H1 (cell line): ENCODE measurements at regions not wholly inside any gene's neighbourhood (a gene's known extent, or its start where the extent isn't known, plus 50 kb on each side); places are given as distances from the start of the nearest gene placed in this dataset.

Experiments
- CTCF ChIA-PET: fragments of 300-600 bp; sonication (Branson Sonifier 250); formaldehyde crosslinking; loops from one replicate; lab custom pipeline; 2021; ENCODE audit not compliant: partially characterized antibody; lab: Charles Lee
- POLR2A ChIA-PET: fragments of 300-600 bp; sonication (Branson Sonifier 250); formaldehyde crosslinking; loops from one replicate; lab custom pipeline; 2021; ENCODE audit warnings: inconsistent platforms; ENCODE audit not compliant: partially characterized antibody; lab: Charles Lee
- DNase-seq, 2 experiments: peaks; one replicate each; pipeline versions ENCODE4 v3.0.0 to v3.0.0-alpha.2; 2010 to 2022; ENCODE audit warnings: low spot score in 2 of 2, low read depth in 1 of 2, mixed read lengths in 1 of 2
- FAIRE-seq: peaks from 2 replicates; lab custom pipeline; 2011; peaks lifted over from hg19 to GRCh38; lab: Jason Lieb, UNC
- H2AFZ ChIP-seq: 2 replicates; pipeline ENCODE4 v1.8.1; 2012; ENCODE audit warnings: low read length, inconsistent platforms
- H2AK5ac ChIP-seq: 2 replicates; pipeline ENCODE4 v1.6.1; 2013; ENCODE audit warnings: low read depth, low read length
- H2BK120ac ChIP-seq: replicated peaks from 2 replicates; pipeline ENCODE3; 2013; ENCODE audit warnings: low read depth, low read length, inconsistent platforms
- H2BK12ac ChIP-seq: 2 replicates; pipeline ENCODE4 v1.6.1; 2013; ENCODE audit warnings: low read depth, low read length
- H2BK15ac ChIP-seq: 2 replicates; pipeline ENCODE4 v1.6.1; 2013; ENCODE audit warnings: low read length
- H2BK20ac ChIP-seq: 2 replicates; pipeline ENCODE4 v1.6.1; 2013; ENCODE audit warnings: low read length
- H2BK5ac ChIP-seq: 2 replicates; pipeline ENCODE4 v1.6.1; 2013; ENCODE audit warnings: low read depth, low read length
- H3K14ac ChIP-seq: 2 replicates; pipeline ENCODE4 v1.6.1; 2013; ENCODE audit warnings: inconsistent platforms; ENCODE audit not compliant: insufficient read length
- H3K18ac ChIP-seq: 2 replicates; pipeline ENCODE4 v1.6.1; 2013; ENCODE audit warnings: low read length; ENCODE audit errors: extremely low read depth
- H3K23ac ChIP-seq: 2 replicates; pipeline ENCODE4 v1.6.1; 2013; ENCODE audit warnings: inconsistent platforms; ENCODE audit not compliant: insufficient read length
- H3K23me2 ChIP-seq: 2 replicates; pipeline ENCODE4 v1.6.1; 2013; ENCODE audit warnings: low read depth, low read length
- H3K27ac ChIP-seq: 2 replicates; pipeline ENCODE4 v1.6.1; 2011; ENCODE audit warnings: low read depth, low read length, inconsistent platforms
- H3K27me3 ChIP-seq, 4 experiments: replicated peaks in 1 of 4; 1 replicate in 1 of 4; 2 replicates in 3 of 4; pipeline versions ENCODE4 v1.6.1 to v1.8.1; 2011 to 2013; ENCODE audit warnings: low read length in 3 of 4, mild to moderate bottlenecking in 3 of 4, inconsistent platforms in 2 of 4, mixed read lengths in 2 of 4, moderate library complexity in 1 of 4; ENCODE audit not compliant: control insufficient read depth in 3 of 4, insufficient read depth in 3 of 4; ENCODE audit errors: extremely low read depth in 1 of 4
- H3K36me3 ChIP-seq, 4 experiments: 2 replicates each; pipeline versions ENCODE4 v1.6.1 to v1.8.1; 2011 to 2013; ENCODE audit warnings: mild to moderate bottlenecking in 4 of 4, low read length in 3 of 4, moderate library complexity in 2 of 4, control low read depth in 1 of 4, inconsistent platforms in 1 of 4; ENCODE audit not compliant: insufficient read depth in 4 of 4, control insufficient read depth in 2 of 4
- H3K4ac ChIP-seq: replicated peaks from 2 replicates; pipeline ENCODE3; 2013; ENCODE audit warnings: low read length, low read depth, mixed read lengths, inconsistent platforms; ENCODE audit not compliant: insufficient read length
- H3K4me1 ChIP-seq, 4 experiments: replicated peaks in 1 of 4; 1 replicate in 1 of 4; 2 replicates in 3 of 4; pipeline versions ENCODE4 v1.6.1 to v1.8.1; 2011 to 2013; ENCODE audit warnings: low read length in 3 of 4, inconsistent platforms in 2 of 4, mixed read lengths in 1 of 4; ENCODE audit not compliant: insufficient read depth in 4 of 4, control insufficient read depth in 3 of 4
- H3K4me2 ChIP-seq, 2 experiments: 2 replicates each; pipeline versions ENCODE4 v1.6.1 to v1.8.1; 2011 to 2013; ENCODE audit warnings: low read depth in 2 of 2, low read length in 2 of 2, control low read depth in 1 of 2, inconsistent platforms in 1 of 2, mild to moderate bottlenecking in 1 of 2; ENCODE audit not compliant: insufficient read depth in 1 of 2
- H3K4me3 ChIP-seq, 4 experiments: fragments of 200-600, 300-600 bp in 1 of 4; sonication (generic), shearing (Covaris generic), sonication (Bioruptor Twin) in 1 of 4; 2 replicates each; pipeline versions ENCODE4 v1.5.1 to v1.8.1; 2011 to 2016; ENCODE audit warnings: low read length in 4 of 4, low read depth in 3 of 4, control low read depth in 2 of 4, inconsistent platforms in 2 of 4, mild to moderate bottlenecking in 2 of 4, mixed read lengths in 1 of 4, moderate library complexity in 1 of 4; ENCODE audit not compliant: insufficient read depth in 2 of 4; ENCODE audit errors: extremely low read depth in 1 of 4
- H3K56ac ChIP-seq: replicated peaks from 2 replicates; pipeline ENCODE3; 2013; ENCODE audit warnings: low read depth, mild to moderate bottlenecking, mixed read lengths, low read length, inconsistent platforms; ENCODE audit not compliant: insufficient read length
- H3K79me1 ChIP-seq: 2 replicates; pipeline ENCODE4 v1.6.1; 2013; ENCODE audit warnings: low read depth, low read length, control low read depth
- H3K79me2 ChIP-seq, 2 experiments: 2 replicates each; pipeline versions ENCODE4 v1.6.1 to v1.8.1; 2012 to 2013; ENCODE audit warnings: low read length in 2 of 2, mild to moderate bottlenecking in 2 of 2, inconsistent platforms in 1 of 2; ENCODE audit not compliant: insufficient read depth in 2 of 2, control insufficient read depth in 1 of 2
- H3K9ac ChIP-seq, 4 experiments: replicated peaks in 1 of 4; 1 replicate in 1 of 4; 2 replicates in 3 of 4; pipeline versions ENCODE4 v1.6.1 to v1.8.1; 2011 to 2013; ENCODE audit warnings: low read depth in 3 of 4, low read length in 3 of 4, control low read depth in 2 of 4, mild to moderate bottlenecking in 2 of 4, moderate library complexity in 2 of 4, inconsistent platforms in 1 of 4; ENCODE audit errors: extremely low read depth in 1 of 4
- H3K9me3 ChIP-seq, 2 experiments: 2 replicates each; pipeline versions ENCODE4 v1.6.1 to v1.8.1; 2012 to 2013; ENCODE audit warnings: mild to moderate bottlenecking in 2 of 2, moderate library complexity in 2 of 2, control low read depth in 1 of 2, inconsistent platforms in 1 of 2, low read depth in 1 of 2, low read length in 1 of 2, mixed read lengths in 1 of 2; ENCODE audit not compliant: insufficient read depth in 2 of 2
- H4K20me1 ChIP-seq, 2 experiments: replicated peaks in 1 of 2; 2 replicates each; pipeline versions ENCODE3 to v1.8.1; 2011 to 2013; ENCODE audit warnings: inconsistent platforms in 2 of 2, low read length in 2 of 2, mild to moderate bottlenecking in 1 of 2; ENCODE audit not compliant: insufficient read depth in 2 of 2, control insufficient read depth in 1 of 2
- H4K5ac ChIP-seq: 2 replicates; pipeline ENCODE4 v1.6.1; 2013; ENCODE audit warnings: low read length, low read depth, mixed read lengths, inconsistent platforms; ENCODE audit not compliant: insufficient read length
- H4K8ac ChIP-seq: 2 replicates; pipeline ENCODE4 v1.8.0; 2013; ENCODE audit warnings: mild to moderate bottlenecking, moderate library complexity, low read length, inconsistent platforms; ENCODE audit not compliant: insufficient read depth; ENCODE audit errors: extremely low read depth
- H4K91ac ChIP-seq: replicated peaks from 2 replicates; pipeline ENCODE3; 2013; ENCODE audit warnings: low read length, mixed read lengths, inconsistent platforms; ENCODE audit not compliant: insufficient read length
- CHD1 ChIP-seq: IDR thresholded peaks from 2 replicates; pipeline ENCODE4 v1.6.1; 2012; ENCODE audit warnings: low read depth, low read length, improper control_type of control experiment
- CREB1 ChIP-seq: IDR thresholded peaks from 2 replicates; pipeline ENCODE4 v1.6.1; 2012; ENCODE audit warnings: inconsistent platforms
- EZH2 ChIP-seq: fragments of 200-600 bp; sonication (generic); IDR thresholded peaks from 2 replicates; pipeline ENCODE4 v1.7.1; 2012; ENCODE audit warnings: low read depth, mild to moderate bottlenecking, moderate library complexity, low read length, inconsistent platforms; ENCODE audit not compliant: severe bottlenecking
- KDM1A ChIP-seq: fragments of 200-600, 300-600 bp; sonication (generic); IDR thresholded peaks from 2 replicates; pipeline ENCODE4 v1.7.1; 2016; ENCODE audit warnings: mild to moderate bottlenecking, low read length, borderline replicate concordance
- KDM5A ChIP-seq: fragments of 200-600 bp; IDR thresholded peaks from 2 replicates; pipeline ENCODE4 v1.7.1; 2012; ENCODE audit warnings: mild to moderate bottlenecking, low read length, inconsistent platforms, mixed read lengths
- MAFK ChIP-seq: IDR thresholded peaks from 2 replicates; pipeline ENCODE4 v1.6.1; 2012; ENCODE audit warnings: low read depth, mild to moderate bottlenecking, improper control_type of control experiment, low read length
- POLR2A ChIP-seq, 2 experiments: IDR thresholded peaks; 1 replicate in 1 of 2; 2 replicates in 1 of 2; pipeline ENCODE4 v1.6.1; 2011; ENCODE audit warnings: low read depth in 2 of 2, low read length in 2 of 2, mild to moderate bottlenecking in 2 of 2; ENCODE audit errors: control extremely low read depth in 1 of 2
- RBBP5 ChIP-seq: IDR thresholded peaks from 2 replicates; pipeline ENCODE4 v1.7.1; 2012; ENCODE audit warnings: low read depth, mild to moderate bottlenecking, inconsistent platforms, low read length, moderate library complexity, borderline replicate concordance
- RFX5 ChIP-seq: IDR thresholded peaks from 2 replicates; pipeline ENCODE4 v1.6.1; 2011; ENCODE audit warnings: low read depth, low read length, improper control_type of control experiment, borderline replicate concordance
- SIX5 ChIP-seq: IDR thresholded peaks from 2 replicates; pipeline ENCODE4 v1.6.1; 2011; ENCODE audit warnings: mild to moderate bottlenecking, low read depth, low read length
- SP1 ChIP-seq: IDR thresholded peaks from 2 replicates; pipeline ENCODE4 v1.6.1; 2011; ENCODE audit warnings: low read depth, low read length
- TAF1 ChIP-seq: IDR thresholded peaks from 2 replicates; pipeline ENCODE4 v1.6.1; 2011; ENCODE audit warnings: mild to moderate bottlenecking, low read depth, low read length
- TCF12 ChIP-seq: IDR thresholded peaks from 2 replicates; pipeline ENCODE4 v1.6.1; 2011; ENCODE audit warnings: low read depth, mild to moderate bottlenecking, low read length
- WGBS, 2 experiments: shearing (Covaris generic) in 1 of 2; methylation state at CpG; one replicate each; pipeline versions ENCODE4 v1.1.6 to v1.1.7; 2013 to 2015; ENCODE audit warnings: low lambda C conversion rate in 2 of 2, mixed read lengths in 2 of 2, inconsistent platforms in 1 of 2, low coverage in 1 of 2, missing lambda C conversion rate in 1 of 2; ENCODE audit not compliant: insufficient replicate concordance in 2 of 2, insufficient coverage in 1 of 2, insufficient read length in 1 of 2; ENCODE audit errors: extremely low coverage in 1 of 2, missing lambda C conversion rate in 1 of 2; 5-methylcytosine and 5-hydroxymethylcytosine counted together
- TF ChIP-seq, protein P1 (sequence below): IDR thresholded peaks from 2 replicates; pipeline ENCODE4 v1.6.1; 2012; ENCODE audit warnings: inconsistent platforms

DNA sequence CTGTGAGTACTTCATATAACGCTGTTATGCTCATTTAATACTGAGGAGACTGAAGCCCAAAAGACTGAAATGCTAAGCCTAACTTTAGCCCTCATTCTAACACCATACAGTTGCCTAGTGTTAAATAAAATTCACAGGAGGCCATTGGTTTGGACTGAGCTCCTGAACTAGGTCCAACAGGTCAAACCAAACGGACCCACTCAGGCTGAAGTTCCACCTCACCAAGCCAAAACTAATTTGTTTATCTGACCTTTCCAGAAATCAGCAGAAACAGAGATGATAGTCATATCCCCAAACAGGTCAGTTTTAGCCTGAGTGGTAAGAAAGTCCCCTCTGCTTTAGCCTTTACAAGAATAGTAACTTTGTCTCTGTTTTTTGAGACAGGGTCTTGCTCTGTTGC lies 311.3 kb upstream of the ZP4 start:
- Histone ChIP-seq H4K8ac (no peak overlapping the region), H3K18ac (no peak overlapping the region), H3K4me2 (no peak overlapping the region), H2BK15ac (no peak overlapping the region), H3K23me2 (no peaks in the 10 kb centered on the region), H3K9me3 (no peaks in the 10 kb centered on the region; a peak in 1 of 4 replicates), H3K27me3 (no peaks in the 10 kb centered on the region), H2AFZ (no peak overlapping the region), H2BK120ac (no peak overlapping the region), H2BK5ac (no peak overlapping the region), H3K4me3 (no peak overlapping the region), H3K27ac (no peak overlapping the region), H4K91ac (no peak overlapping the region), H2BK12ac (no peak overlapping the region), H3K9ac (no peak overlapping the region), H4K5ac (no peak overlapping the region), H4K20me1 (no peaks in the 10 kb centered on the region), H3K56ac (no peak overlapping the region), H3K36me3 (no peaks in the 10 kb centered on the region), H2BK20ac (no peak overlapping the region), H2AK5ac (no peak overlapping the region), H3K14ac (no peak overlapping the region), H3K4me1 (0 out of 7 replicates have a peak, but pooled peaks cover 0 to 3% (median 2%) of the 10 kb centered on the region in 4 experiments), H3K79me1 (no peaks in the 10 kb centered on the region), H3K4ac (no peak overlapping the region), H3K23ac (no peak overlapping the region), H3K79me2 (no peaks in the 10 kb centered on the region)
- ChIA-PET POLR2A (no interaction called here), CTCF (no interaction called here)
- WGBS, 2 experiments = 93% methylated on average over 2 of the region's 2 CpGs; no CpG with 5 or more reads in 1 of the 2 experiments
- no peak for DNase-seq
- no peak for FAIRE-seq
- TF ChIP-seq, protein P1, sequence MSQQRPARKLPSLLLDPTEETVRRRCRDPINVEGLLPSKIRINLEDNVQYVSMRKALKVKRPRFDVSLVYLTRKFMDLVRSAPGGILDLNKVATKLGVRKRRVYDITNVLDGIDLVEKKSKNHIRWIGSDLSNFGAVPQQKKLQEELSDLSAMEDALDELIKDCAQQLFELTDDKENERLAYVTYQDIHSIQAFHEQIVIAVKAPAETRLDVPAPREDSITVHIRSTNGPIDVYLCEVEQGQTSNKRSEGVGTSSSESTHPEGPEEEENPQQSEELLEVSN = no peak
- TF ChIP-seq RBBP5 = no peak
- TF ChIP-seq CREB1 = no peak
- TF ChIP-seq TCF12 = no peak
- TF ChIP-seq CHD1 = no peak
- TF ChIP-seq RFX5 = no peak
- no peak for TF ChIP-seq KDM5A
- no peak for TF ChIP-seq EZH2
- no peak for TF ChIP-seq POLR2A (IDR thresholded peaks at IDR 0.05; ENCODE audit: control extremely low read depth in 1 of 2, low read depth in 2 of 2, low read length in 2 of 2)
- TF ChIP-seq SIX5 = no peak
- no peak for TF ChIP-seq MAFK
- no peak for TF ChIP-seq TAF1
- no peak for TF ChIP-seq KDM1A
- TF ChIP-seq SP1 = no peak
